ENCODE measurements at regions not wholly inside any gene's neighbourhood (a gene's known extent, or its start where the extent isn't known, plus 50 kb on each side); places are given as distances from the start of the nearest gene placed in this dataset.

DNA sequence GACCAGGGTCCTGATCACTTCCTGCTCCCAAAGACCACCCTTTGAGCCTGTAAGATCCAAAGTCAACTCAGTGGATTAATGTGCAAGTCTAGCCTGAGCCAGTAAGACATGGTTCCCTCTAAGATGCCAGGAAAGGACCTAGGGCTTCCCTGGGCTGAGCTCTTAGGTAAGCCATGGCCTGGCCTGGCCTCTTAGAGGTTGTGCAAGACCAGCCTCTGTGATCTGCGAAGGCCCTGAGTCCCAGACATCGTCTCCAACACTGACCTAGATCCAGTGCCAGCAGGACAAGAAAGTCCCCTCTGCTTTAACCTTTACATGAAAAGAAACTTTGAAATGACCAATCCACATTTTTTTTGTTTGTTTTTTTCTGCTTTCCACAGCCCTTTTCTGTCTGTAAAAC is 73.6 kb upstream of the CYP1B1 start:
- TF ChIP-seq, protein P1, sequence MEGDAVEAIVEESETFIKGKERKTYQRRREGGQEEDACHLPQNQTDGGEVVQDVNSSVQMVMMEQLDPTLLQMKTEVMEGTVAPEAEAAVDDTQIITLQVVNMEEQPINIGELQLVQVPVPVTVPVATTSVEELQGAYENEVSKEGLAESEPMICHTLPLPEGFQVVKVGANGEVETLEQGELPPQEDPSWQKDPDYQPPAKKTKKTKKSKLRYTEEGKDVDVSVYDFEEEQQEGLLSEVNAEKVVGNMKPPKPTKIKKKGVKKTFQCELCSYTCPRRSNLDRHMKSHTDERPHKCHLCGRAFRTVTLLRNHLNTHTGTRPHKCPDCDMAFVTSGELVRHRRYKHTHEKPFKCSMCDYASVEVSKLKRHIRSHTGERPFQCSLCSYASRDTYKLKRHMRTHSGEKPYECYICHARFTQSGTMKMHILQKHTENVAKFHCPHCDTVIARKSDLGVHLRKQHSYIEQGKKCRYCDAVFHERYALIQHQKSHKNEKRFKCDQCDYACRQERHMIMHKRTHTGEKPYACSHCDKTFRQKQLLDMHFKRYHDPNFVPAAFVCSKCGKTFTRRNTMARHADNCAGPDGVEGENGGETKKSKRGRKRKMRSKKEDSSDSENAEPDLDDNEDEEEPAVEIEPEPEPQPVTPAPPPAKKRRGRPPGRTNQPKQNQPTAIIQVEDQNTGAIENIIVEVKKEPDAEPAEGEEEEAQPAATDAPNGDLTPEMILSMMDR (IDR thresholded peaks at IDR 0.05), result no peak
- no peak for TF ChIP-seq POLR2A (IDR thresholded peaks at IDR 0.05)

Data from right lobe of liver (tissue), 4 donors.